Esophagus (tissue), 2 donors: ENCODE measurements at regions not wholly inside any gene's neighbourhood (a gene's known extent, or its start where the extent isn't known, plus 50 kb on each side); places are given as distances from the start of the nearest gene placed in this dataset.

Experiments used
- H3K27ac ChIP-seq, 2 donors: one replicate each; pipeline ENCODE4 v1.5.1; 2013; ENCODE audit warnings: low read depth in 2 of 2, mild to moderate bottlenecking in 2 of 2, inconsistent platforms in 1 of 2, low read length in 1 of 2, moderate library complexity in 1 of 2
- H3K27me3 ChIP-seq, 2 donors: one replicate each; pipeline ENCODE4 v1.6.1; 2013; ENCODE audit warnings: low read length in 2 of 2, control low read depth in 1 of 2, mild to moderate bottlenecking in 1 of 2; ENCODE audit not compliant: insufficient read depth in 2 of 2, control insufficient read depth in 1 of 2
- H3K36me3 ChIP-seq, 2 donors: one replicate each; pipeline ENCODE4 v1.6.1; 2013; ENCODE audit warnings: low read length in 1 of 2; ENCODE audit not compliant: control insufficient read depth in 2 of 2, insufficient read depth in 2 of 2
- H3K4me1 ChIP-seq, 2 donors: one replicate each; pipeline ENCODE4 v1.6.1; 2013; ENCODE audit warnings: low read length in 1 of 2; ENCODE audit not compliant: control insufficient read depth in 2 of 2, insufficient read depth in 2 of 2
- H3K4me3 ChIP-seq, 2 donors: one replicate each; pipeline ENCODE4 v1.5.1; 2013; ENCODE audit warnings: low read length in 2 of 2, mild to moderate bottlenecking in 2 of 2, low read depth in 1 of 2, moderate library complexity in 1 of 2
- H3K9me3 ChIP-seq, 2 donors: one replicate each; pipeline ENCODE4 v1.6.1; 2013; ENCODE audit warnings: mild to moderate bottlenecking in 2 of 2, low read depth in 1 of 2, low read length in 1 of 2, moderate library complexity in 1 of 2; ENCODE audit not compliant: control insufficient read depth in 2 of 2, insufficient read depth in 1 of 2
- WGBS, 2 donors: extraction: QIAGEN DNeasy Blood & Tissue Kit; methylation state at CpG; one replicate each; pipeline ENCODE4 v1.1.7; 2013; 5-methylcytosine and 5-hydroxymethylcytosine counted together
- donor health status: healthy with polysubstance abuse.
- donor health status: Bipolar disorder and iron deficiency.

- H3K27ac ChIP-seq: no peak overlapping the region
- H3K4me1 ChIP-seq: no peaks in the 10 kb centered on the region
- no peaks in the 10 kb centered on the region for H3K36me3 ChIP-seq
- no peaks in the 10 kb centered on the region for H3K9me3 ChIP-seq
- 78 to 84% methylated on average over 1 of the region's 1 CpG for WGBS, 2 donors
- no peak overlapping the region for H3K4me3 ChIP-seq
- no peaks in the 10 kb centered on the region for H3K27me3 ChIP-seq
Measured at GRCh38 chr7:124674451-124674850, 91.1 kb downstream of the GPR37 start.

DNA sequence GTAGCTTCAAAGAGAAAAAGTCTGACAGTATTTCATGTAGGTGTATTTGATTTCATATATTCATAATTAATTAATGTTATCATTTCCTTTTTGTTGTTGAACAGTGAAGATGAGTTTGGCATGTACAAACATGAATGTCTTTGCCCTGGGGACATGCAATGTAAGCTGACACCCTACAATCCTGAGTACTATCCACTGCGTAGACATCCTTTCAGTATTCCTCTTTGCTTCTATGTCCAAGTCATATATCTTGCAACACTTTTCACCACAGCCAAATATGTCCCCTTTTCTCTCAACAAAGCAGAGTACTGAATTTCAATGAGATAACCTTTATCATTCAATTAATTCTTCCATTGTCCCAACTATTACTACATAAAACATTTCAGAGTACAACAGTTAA, 93.6 kb downstream of the GPR37 start:
- no peak overlapping the region for H3K27ac ChIP-seq
- no peaks in the 10 kb centered on the region for H3K4me1 ChIP-seq
- H3K9me3 ChIP-seq: no peaks in the 10 kb centered on the region
- WGBS, 2 donors: 61 to 66% methylated on average over 1 of the region's 1 CpG
- no peaks in the 10 kb centered on the region for H3K36me3 ChIP-seq
- no peaks in the 10 kb centered on the region for H3K27me3 ChIP-seq
- H3K4me3 ChIP-seq: no peak overlapping the region

DNA sequence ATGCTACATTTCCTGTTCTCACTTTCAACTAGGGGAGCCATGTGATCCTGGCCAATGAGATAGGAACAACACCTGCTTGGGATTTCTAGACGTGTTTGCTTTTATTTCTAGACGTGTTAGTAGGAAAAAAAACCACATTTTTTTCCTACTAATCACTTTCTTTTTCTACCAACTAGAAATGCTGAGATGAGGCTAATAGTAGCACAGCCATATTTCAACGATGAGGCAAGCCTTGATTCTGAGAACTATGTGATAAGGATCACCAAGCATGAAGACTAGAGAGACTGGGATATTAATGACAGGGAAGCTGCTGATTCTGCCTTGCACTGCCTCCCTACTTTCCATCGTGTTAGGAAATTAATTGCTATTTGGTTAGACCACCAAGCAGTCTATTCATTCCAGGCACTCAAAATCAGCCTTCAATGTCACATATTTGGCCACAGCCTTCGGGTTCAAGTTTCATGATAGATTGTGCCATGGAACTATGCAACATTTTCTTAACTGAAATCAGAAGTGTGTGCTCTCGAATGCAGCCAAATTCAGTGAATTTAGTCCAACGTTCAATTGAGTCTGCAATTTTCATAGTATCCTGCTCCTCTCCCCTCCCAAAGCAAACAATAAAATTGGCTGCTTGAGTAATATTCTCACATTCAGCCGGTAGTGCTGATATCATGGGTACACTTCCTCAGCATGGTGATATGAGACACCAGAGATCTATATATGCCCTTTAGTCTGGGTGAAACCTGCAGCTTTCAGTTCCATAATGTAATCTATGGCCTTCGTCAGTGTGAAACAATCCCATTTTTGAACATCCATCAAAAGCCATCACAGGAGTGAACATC, 98.1 kb downstream of the GPR37 start:
- Histone ChIP-seq H3K4me1 (no peaks in the 10 kb centered on the region), H3K4me3 (no peak overlapping the region), H3K27me3 (no peaks in the 10 kb centered on the region), H3K9me3 (no peaks in the 10 kb centered on the region), H3K27ac (no peak overlapping the region), H3K36me3 (no peaks in the 10 kb centered on the region)
- WGBS, 2 donors: 55 to 62% methylated on average over 9 of the region's 9 CpGs

GRCh38 chr7:124662937-124663336, 102.7 kb downstream of the GPR37 start:
- H3K4me3 ChIP-seq: no peak overlapping the region
- no peaks in the 10 kb centered on the region for H3K9me3 ChIP-seq
- H3K27me3 ChIP-seq: no peaks in the 10 kb centered on the region
- no peaks in the 10 kb centered on the region for H3K4me1 ChIP-seq
- H3K27ac ChIP-seq: no peak overlapping the region
- no peaks in the 10 kb centered on the region for H3K36me3 ChIP-seq

GRCh38 chr7:124662372-124662771, 103.2 kb downstream of the GPR37 start:
- H3K9me3 ChIP-seq: no peaks in the 10 kb centered on the region
- no peaks in the 10 kb centered on the region for H3K27me3 ChIP-seq
- H3K4me3 ChIP-seq: no peak overlapping the region
- no peak overlapping the region for H3K27ac ChIP-seq
- WGBS, 2 donors: 63% methylated on average over 4 of the region's 4 CpGs
- no peaks in the 10 kb centered on the region for H3K4me1 ChIP-seq
- H3K36me3 ChIP-seq: no peaks in the 10 kb centered on the region

- 80 to 84% methylated on average over 3 of the region's 3 CpGs for WGBS, 2 donors
- Histone ChIP-seq H3K27ac (no peak overlapping the region), H3K4me3 (no peak overlapping the region)
Measured at GRCh38 chr7:124655990-124656389, 109.6 kb downstream of the GPR37 start.

GRCh38 chr7:124652237-124652636, 113.4 kb downstream of the GPR37 start:
- Histone ChIP-seq H3K27ac (no peak overlapping the region), H3K4me1 (no peaks in the 10 kb centered on the region), H3K4me3 (no peak overlapping the region), H3K9me3 (no peaks in the 10 kb centered on the region), H3K36me3 (no peaks in the 10 kb centered on the region), H3K27me3 (no peaks in the 10 kb centered on the region)
- WGBS, 2 donors: 76 to 85% methylated on average over 1 of the region's 1 CpG

More at GRCh38 chr7:124655990-124656389, 109.6 kb downstream of the GPR37 start:
- H3K4me1 ChIP-seq: no peaks in the 10 kb centered on the region
- no peaks in the 10 kb centered on the region for H3K27me3 ChIP-seq
- H3K9me3 ChIP-seq: no peaks in the 10 kb centered on the region
- no peaks in the 10 kb centered on the region for H3K36me3 ChIP-seq

DNA sequence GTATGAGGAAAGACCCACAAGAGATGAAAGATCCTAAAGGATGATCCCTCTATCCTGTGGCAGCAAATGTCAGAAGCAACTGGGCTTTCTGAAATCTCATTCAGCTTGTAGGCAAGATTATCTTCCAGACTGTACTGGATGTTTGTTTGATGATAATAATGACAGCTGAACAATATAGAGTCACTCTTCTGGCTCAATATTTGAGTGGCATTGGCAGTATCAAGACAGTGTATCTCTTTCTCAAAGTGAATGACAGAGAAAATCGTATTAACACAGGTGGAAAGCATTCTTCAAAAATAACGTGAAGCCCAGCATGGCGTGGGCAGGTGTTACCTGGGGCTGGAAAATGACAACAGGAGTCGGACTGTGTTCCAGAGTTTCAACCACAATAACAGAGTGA, 114.5 kb downstream of the GPR37 start:
- no peak overlapping the region for H3K27ac ChIP-seq
- H3K4me1 ChIP-seq: no peaks in the 10 kb centered on the region
- no peaks in the 10 kb centered on the region for H3K27me3 ChIP-seq
- H3K9me3 ChIP-seq: no peaks in the 10 kb centered on the region
- WGBS, 2 donors: 78 to 80% methylated on average over 4 of the region's 4 CpGs
- no peak overlapping the region for H3K4me3 ChIP-seq
- H3K36me3 ChIP-seq: no peaks in the 10 kb centered on the region

GRCh38 chr7:124649397-124650014, 116.1 kb downstream of the GPR37 start:
- no peaks in the 10 kb centered on the region for H3K27me3 ChIP-seq
- H3K9me3 ChIP-seq: no peaks in the 10 kb centered on the region
- no peak overlapping the region for H3K27ac ChIP-seq
- WGBS, 2 donors: 55 to 62% methylated on average over 4 of the region's 4 CpGs
- H3K36me3 ChIP-seq: no peaks in the 10 kb centered on the region
- no peaks in the 10 kb centered on the region for H3K4me1 ChIP-seq
- peak overlapping the region in 1 of 2 donors; percentile 7 for H3K4me3 ChIP-seq
